Fibroblast of the aortic adventitia (primary cell): ENCODE measurements at regions not wholly inside any gene's neighbourhood (a gene's known extent, or its start where the extent isn't known, plus 50 kb on each side); places are given as distances from the start of the nearest gene placed in this dataset.

Experiments
- DNase-seq: peaks from one replicate; pipeline ENCODE4 v3.0.0-alpha.2; 2010; ENCODE audit warnings: low read depth
- H3K4me3 ChIP-seq: 2 replicates; pipeline ENCODE4 v1.5.1; 2011; ENCODE audit warnings: low read depth, mild to moderate bottlenecking, control low read depth, low read length, moderate library complexity
- CTCF ChIP-seq: IDR thresholded peaks from 2 replicates; pipeline ENCODE4 v1.5.1; 2011; ENCODE audit warnings: mild to moderate bottlenecking, low read length, control low read depth, inconsistent platforms; ENCODE audit not compliant: insufficient read depth

DNA sequence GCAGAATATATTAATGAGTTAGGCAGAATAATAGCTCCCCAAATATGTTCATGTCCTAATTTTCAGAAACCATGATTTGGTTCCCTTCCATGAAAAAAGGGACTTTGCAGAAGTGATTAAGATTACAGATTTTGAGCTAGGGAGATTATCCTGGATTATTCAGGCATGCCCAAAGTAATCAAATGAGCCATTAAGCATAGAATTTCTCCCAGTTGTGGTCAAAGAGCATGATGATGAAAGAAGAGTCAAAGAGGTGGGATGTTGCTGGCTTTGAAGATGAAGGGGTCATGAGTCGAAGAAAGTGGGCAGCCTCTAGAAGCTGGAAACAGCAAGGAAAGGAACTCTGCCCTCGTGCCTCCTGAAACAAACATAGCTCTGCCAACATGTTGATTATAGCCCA lies 254.2 kb upstream of the CDIN1 start:
- no peak for TF ChIP-seq CTCF
- no peak overlapping the region for H3K4me3 ChIP-seq
- DNase-seq, result no peak

- DNase-seq, result no peak
- TF ChIP-seq CTCF, result no peak
- no peak overlapping the region for H3K4me3 ChIP-seq
Observed at GRCh38 chr15:36329592-36329991, 249.8 kb upstream of the CDIN1 start.

GRCh38 chr15:36330598-36330997 lies 248.8 kb upstream of the CDIN1 start:
- no peak for TF ChIP-seq CTCF
- DNase-seq, result no peak
- H3K4me3 ChIP-seq, result no peak overlapping the region

- no peak overlapping the region for H3K4me3 ChIP-seq
- DNase-seq, result peak; percentile 46
- TF ChIP-seq CTCF, result no peak
Observed at GRCh38 chr15:36331531-36332275, 247.7 kb upstream of the CDIN1 start.

GRCh38 chr15:36332301-36332700 lies 247.1 kb upstream of the CDIN1 start:
- peak; percentile 43 for DNase-seq
- H3K4me3 ChIP-seq, result no peak overlapping the region
- TF ChIP-seq CTCF, result no peak

- TF ChIP-seq CTCF, result no peak
- no peak for DNase-seq
- H3K4me3 ChIP-seq, result no peak overlapping the region
Observed at GRCh38 chr15:36332896-36333295, 246.5 kb upstream of the CDIN1 start.

DNA sequence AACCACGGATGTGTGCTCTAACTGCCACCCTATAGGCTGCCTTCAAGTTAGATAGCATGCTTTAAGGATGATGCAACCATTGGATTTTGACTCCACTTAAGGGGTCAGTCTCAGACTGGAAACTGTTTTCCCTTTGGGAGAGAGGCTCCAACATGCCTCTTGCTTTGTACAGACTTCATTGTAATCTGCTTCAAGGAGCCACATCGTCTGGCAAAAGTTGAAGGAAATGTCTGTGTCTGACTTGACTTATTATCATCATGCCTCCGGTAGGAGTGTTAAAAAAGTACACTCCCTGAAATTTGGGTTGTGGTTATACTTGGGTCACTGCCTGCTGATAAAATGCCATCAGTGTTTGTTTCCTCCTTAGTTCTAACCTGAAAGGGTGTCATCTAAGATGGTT lies 245.4 kb upstream of the CDIN1 start:
- no peak overlapping the region for H3K4me3 ChIP-seq
- no peak for TF ChIP-seq CTCF
- DNase-seq, result peak; percentile 74
